Esophagus muscularis mucosa (tissue), 3 donors: ENCODE measurements at regions not wholly inside any gene's neighbourhood (a gene's known extent, or its start where the extent isn't known, plus 50 kb on each side); places are given as distances from the start of the nearest gene placed in this dataset.

ENCODE experiments used
- POLR2AphosphoS5 ChIP-seq, 2 donors: sonication (generic); formaldehyde crosslinking; IDR thresholded peaks; one replicate each; pipeline ENCODE4 v1.6.1; 2017; ENCODE audit warnings: antibody characterized with exemption in 2 of 2
- TF ChIP-seq, protein P1 (sequence below), 3 experiments: fragments of 200-600 bp in 2 of 3; fragments of 450-650 bp in 1 of 3; sonication (generic) in 2 of 3; IDR thresholded peaks; one replicate each; pipeline ENCODE4 v1.5.1; 2017 to 2019; ENCODE audit warnings: antibody characterized with exemption in 3 of 3, mild to moderate bottlenecking in 2 of 3, moderate library complexity in 1 of 3

DNA sequence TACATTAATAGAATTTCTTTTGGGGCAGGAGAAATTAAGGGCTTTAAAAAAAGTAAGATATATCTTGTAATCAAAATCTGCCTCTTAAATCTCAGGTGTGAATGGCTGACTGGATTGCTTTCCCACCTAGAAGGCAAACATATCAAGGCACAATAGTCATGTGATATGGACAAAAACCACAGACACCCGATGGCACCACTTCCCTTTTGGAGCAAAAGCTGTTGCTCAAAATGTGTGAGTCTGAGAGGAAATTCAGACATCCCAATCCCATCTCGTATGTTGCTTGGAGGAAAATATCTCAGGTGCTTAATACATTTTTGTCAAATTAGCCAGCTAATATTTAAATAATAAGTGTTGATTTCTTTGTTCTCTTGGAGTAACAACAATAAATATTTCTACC, 120.7 kb downstream of the KCNF1 start:
- TF ChIP-seq, protein P1, sequence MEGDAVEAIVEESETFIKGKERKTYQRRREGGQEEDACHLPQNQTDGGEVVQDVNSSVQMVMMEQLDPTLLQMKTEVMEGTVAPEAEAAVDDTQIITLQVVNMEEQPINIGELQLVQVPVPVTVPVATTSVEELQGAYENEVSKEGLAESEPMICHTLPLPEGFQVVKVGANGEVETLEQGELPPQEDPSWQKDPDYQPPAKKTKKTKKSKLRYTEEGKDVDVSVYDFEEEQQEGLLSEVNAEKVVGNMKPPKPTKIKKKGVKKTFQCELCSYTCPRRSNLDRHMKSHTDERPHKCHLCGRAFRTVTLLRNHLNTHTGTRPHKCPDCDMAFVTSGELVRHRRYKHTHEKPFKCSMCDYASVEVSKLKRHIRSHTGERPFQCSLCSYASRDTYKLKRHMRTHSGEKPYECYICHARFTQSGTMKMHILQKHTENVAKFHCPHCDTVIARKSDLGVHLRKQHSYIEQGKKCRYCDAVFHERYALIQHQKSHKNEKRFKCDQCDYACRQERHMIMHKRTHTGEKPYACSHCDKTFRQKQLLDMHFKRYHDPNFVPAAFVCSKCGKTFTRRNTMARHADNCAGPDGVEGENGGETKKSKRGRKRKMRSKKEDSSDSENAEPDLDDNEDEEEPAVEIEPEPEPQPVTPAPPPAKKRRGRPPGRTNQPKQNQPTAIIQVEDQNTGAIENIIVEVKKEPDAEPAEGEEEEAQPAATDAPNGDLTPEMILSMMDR (IDR thresholded peaks at IDR 0.05), result no peak
- no peak for TF ChIP-seq POLR2AphosphoS5 (IDR thresholded peaks at IDR 0.05)
